ENCODE measurements at regions not wholly inside any gene's neighbourhood (a gene's known extent, or its start where the extent isn't known, plus 50 kb on each side); places are given as distances from the start of the nearest gene placed in this dataset.

DNA sequence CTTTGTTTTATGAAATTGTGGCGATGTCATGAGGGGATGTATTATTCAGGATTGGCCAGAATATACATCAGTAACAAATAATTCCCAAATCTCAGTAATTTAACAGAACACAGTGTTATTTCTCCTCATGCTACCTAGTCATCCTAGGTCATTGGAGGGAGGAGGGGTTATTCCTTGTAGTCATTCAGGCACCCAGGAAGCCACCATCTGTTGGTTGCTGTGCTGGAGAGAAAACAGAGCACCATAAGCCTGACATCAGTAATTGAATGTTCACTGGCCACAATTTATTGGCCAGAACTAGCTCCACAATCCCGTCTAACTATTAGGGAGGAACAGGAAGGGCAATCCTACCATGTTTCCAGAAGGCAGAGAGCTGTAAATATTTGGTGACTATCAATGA, 303.5 kb upstream of the CELF4 start:
- no TSS peak for BruUV-seq (replicated peaks)
- CTCF ChIA-PET: no interaction called here
- Mint-ChIP-seq H3K4me3 (ENCODE audit: unreplicated experiment) (no peak overlapping the region), H3K4me1 (ENCODE audit: low read depth, unreplicated experiment) (no peaks in the 10 kb centered on the region), H3K27ac (ENCODE audit: unreplicated experiment) (no peak overlapping the region), H3K9me3 (ENCODE audit: unreplicated experiment) (no peaks in the 10 kb centered on the region), H3K36me3 (ENCODE audit: insufficient read depth, unreplicated experiment) (no peaks in the 10 kb centered on the region), H3K27me3 (ENCODE audit: insufficient read depth, unreplicated experiment) (peaks cover 3% of the 10 kb centered on the region)
- Histone ChIP-seq H3K9me3 (no peaks in the 10 kb centered on the region), H3K4me1 (no peaks in the 10 kb centered on the region), H3K36me3 (ENCODE audit: control insufficient read depth, insufficient read depth, low read length) (no peaks in the 10 kb centered on the region), H3K4me3 (ENCODE audit: low read depth, low read length) (no peak overlapping the region), H3K27me3 (replicated peaks; ENCODE audit: control insufficient read depth, insufficient read depth, low read length) (no peaks in the 10 kb centered on the region)
- intact Hi-C loops (cut with micrococcal nuclease; ENCODE audit: unreplicated experiment): no loop called here
- POLR2A ChIA-PET: no interaction called here
- no peak for DNase-seq
- TF ChIP-seq, protein P1, sequence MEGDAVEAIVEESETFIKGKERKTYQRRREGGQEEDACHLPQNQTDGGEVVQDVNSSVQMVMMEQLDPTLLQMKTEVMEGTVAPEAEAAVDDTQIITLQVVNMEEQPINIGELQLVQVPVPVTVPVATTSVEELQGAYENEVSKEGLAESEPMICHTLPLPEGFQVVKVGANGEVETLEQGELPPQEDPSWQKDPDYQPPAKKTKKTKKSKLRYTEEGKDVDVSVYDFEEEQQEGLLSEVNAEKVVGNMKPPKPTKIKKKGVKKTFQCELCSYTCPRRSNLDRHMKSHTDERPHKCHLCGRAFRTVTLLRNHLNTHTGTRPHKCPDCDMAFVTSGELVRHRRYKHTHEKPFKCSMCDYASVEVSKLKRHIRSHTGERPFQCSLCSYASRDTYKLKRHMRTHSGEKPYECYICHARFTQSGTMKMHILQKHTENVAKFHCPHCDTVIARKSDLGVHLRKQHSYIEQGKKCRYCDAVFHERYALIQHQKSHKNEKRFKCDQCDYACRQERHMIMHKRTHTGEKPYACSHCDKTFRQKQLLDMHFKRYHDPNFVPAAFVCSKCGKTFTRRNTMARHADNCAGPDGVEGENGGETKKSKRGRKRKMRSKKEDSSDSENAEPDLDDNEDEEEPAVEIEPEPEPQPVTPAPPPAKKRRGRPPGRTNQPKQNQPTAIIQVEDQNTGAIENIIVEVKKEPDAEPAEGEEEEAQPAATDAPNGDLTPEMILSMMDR (IDR thresholded peaks at IDR 0.05; ENCODE audit: insufficient read depth in 1 of 2, low read depth in 1 of 2, low read length in 1 of 2, severe bottlenecking in 1 of 2, unreplicated experiment in 1 of 2): no peak

DNA sequence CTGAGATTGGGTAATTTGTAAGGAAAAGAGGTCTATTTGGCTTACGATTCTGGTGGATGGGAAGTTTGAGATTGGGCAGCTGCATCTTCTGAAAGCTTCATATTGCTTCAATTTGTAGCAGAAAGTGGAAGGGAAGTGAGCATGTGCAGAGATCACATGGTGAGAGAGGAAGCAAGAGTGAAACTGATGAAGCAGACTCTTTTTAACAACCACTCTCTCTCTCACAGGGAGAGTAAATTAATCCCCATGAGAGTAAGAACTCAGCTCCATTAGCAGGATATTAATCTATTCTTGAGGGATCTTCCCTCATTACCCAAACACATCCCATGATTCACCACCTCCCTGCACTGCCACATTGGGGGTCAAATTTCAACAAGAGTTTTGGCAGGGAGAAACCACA, 298.5 kb upstream of the CELF4 start:
- Mint-ChIP-seq H3K4me1 (ENCODE audit: low read depth, unreplicated experiment) (no peaks in the 10 kb centered on the region), H3K27ac (ENCODE audit: unreplicated experiment) (no peak overlapping the region), H3K36me3 (ENCODE audit: insufficient read depth, unreplicated experiment) (no peaks in the 10 kb centered on the region), H3K27me3 (ENCODE audit: insufficient read depth, unreplicated experiment) (peaks cover 3% of the 10 kb centered on the region), H3K4me3 (ENCODE audit: unreplicated experiment) (no peak overlapping the region), H3K9me3 (ENCODE audit: unreplicated experiment) (no peaks in the 10 kb centered on the region)
- no TSS peak for BruUV-seq (replicated peaks)
- Histone ChIP-seq H3K9me3 (no peaks in the 10 kb centered on the region), H3K4me3 (ENCODE audit: low read depth, low read length) (no peak overlapping the region), H3K27me3 (replicated peaks; ENCODE audit: control insufficient read depth, insufficient read depth, low read length) (no peaks in the 10 kb centered on the region), H3K4me1 (no peaks in the 10 kb centered on the region), H3K36me3 (ENCODE audit: control insufficient read depth, insufficient read depth, low read length) (no peaks in the 10 kb centered on the region)
- DNase-seq: no peak
- POLR2A ChIA-PET: no interaction called here
- CTCF ChIA-PET: no interaction called here
- TF ChIP-seq, protein P1 (IDR thresholded peaks at IDR 0.05; ENCODE audit: insufficient read depth in 1 of 2, low read depth in 1 of 2, low read length in 1 of 2, severe bottlenecking in 1 of 2, unreplicated experiment in 1 of 2): no peak
- intact Hi-C loops (cut with micrococcal nuclease; ENCODE audit: unreplicated experiment): no loop called here

DNA sequence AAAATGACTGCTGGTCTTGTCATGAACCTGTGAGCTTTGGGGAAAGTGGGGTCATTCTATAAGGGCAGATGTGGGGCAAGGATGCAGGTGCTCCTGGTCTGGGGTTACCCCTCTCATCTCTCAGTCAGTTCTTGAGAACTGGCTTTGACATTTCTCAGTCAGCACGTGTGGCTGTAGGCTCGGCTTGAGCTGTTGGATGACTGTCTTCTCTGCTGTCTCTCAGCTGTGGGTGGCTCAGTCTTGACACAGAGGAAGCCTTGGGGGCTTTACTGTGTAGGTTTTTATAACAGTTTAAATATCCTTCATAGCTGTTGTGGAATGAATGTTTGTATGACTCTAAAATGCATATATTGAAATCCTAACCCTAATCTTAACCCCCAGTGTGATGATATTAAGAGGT, 296.4 kb upstream of the CELF4 start:
- no peak for DNase-seq
- no peaks in the 10 kb centered on the region for H3K36me3 Mint-ChIP-seq (ENCODE audit: insufficient read depth, unreplicated experiment)
- H3K27ac Mint-ChIP-seq (ENCODE audit: unreplicated experiment): no peak overlapping the region
- H3K27me3 ChIP-seq (replicated peaks; ENCODE audit: control insufficient read depth, insufficient read depth, low read length): no peaks in the 10 kb centered on the region
- H3K4me1 Mint-ChIP-seq (ENCODE audit: low read depth, unreplicated experiment): no peaks in the 10 kb centered on the region
- TF ChIP-seq, protein P1 (IDR thresholded peaks at IDR 0.05; ENCODE audit: insufficient read depth in 1 of 2, low read depth in 1 of 2, low read length in 1 of 2, severe bottlenecking in 1 of 2, unreplicated experiment in 1 of 2): no peak
- no peaks in the 10 kb centered on the region for H3K4me1 ChIP-seq
- H3K36me3 ChIP-seq (ENCODE audit: control insufficient read depth, insufficient read depth, low read length): no peaks in the 10 kb centered on the region
- peaks cover 3% of the 10 kb centered on the region for H3K27me3 Mint-ChIP-seq (ENCODE audit: insufficient read depth, unreplicated experiment)
- H3K9me3 ChIP-seq: no peaks in the 10 kb centered on the region
- no peak overlapping the region for H3K4me3 Mint-ChIP-seq (ENCODE audit: unreplicated experiment)
- H3K9me3 Mint-ChIP-seq (ENCODE audit: unreplicated experiment): no peaks in the 10 kb centered on the region
- BruUV-seq (replicated peaks): no TSS peak
- H3K4me3 ChIP-seq (ENCODE audit: low read depth, low read length): no peak overlapping the region
- intact Hi-C loops (cut with micrococcal nuclease; ENCODE audit: unreplicated experiment): no loop called here
- POLR2A ChIA-PET: no interaction called here
- CTCF ChIA-PET: no interaction called here

All from Caco-2 (cell line).